GM12891 (cell line): ENCODE measurements at regions not wholly inside any gene's neighbourhood (a gene's known extent, or its start where the extent isn't known, plus 50 kb on each side); places are given as distances from the start of the nearest gene placed in this dataset.

Experiments
- POLR2A ChIP-seq: IDR thresholded peaks from 2 replicates; pipeline ENCODE4 v1.6.1; 2011; ENCODE audit warnings: low read depth, low read length, control low read depth
- POLR2AphosphoS5 ChIP-seq: IDR thresholded peaks from 2 replicates; pipeline ENCODE4 v1.6.1; 2011; ENCODE audit warnings: low read depth, low read length, control low read depth
- SPI1 ChIP-seq: IDR thresholded peaks from 2 replicates; pipeline ENCODE4 v1.6.1; 2011; ENCODE audit warnings: low read depth, low read length, control low read depth
- TAF1 ChIP-seq: IDR thresholded peaks from 2 replicates; pipeline ENCODE4 v1.6.1; 2011; ENCODE audit warnings: low read depth, low read length, control low read depth

GRCh38 chr9:107633406-107633805 lies 143.8 kb upstream of the KLF4 start:
- TF ChIP-seq POLR2AphosphoS5 (no peak), POLR2A (no peak), SPI1 (no peak), TAF1 (no peak)
